Liver (tissue), 8 donors: ENCODE measurements at regions not wholly inside any gene's neighbourhood (a gene's known extent, or its start where the extent isn't known, plus 50 kb on each side); places are given as distances from the start of the nearest gene placed in this dataset.

ENCODE experiments used
- DNase-seq: peaks from one replicate; pipeline ENCODE4 v3.0.0-alpha.2; 2017; ENCODE audit warnings: low spot score
- H3K27ac ChIP-seq, 2 donors: one replicate each; pipeline ENCODE4 v1.7.0; 2013; ENCODE audit warnings: inconsistent platforms in 2 of 2, low read length in 2 of 2, control low read depth in 1 of 2, low read depth in 1 of 2, mild to moderate bottlenecking in 1 of 2
- H3K27me3 ChIP-seq, 4 donors: one replicate each; pipeline versions ENCODE4 v1.6.1 to v1.7.0; 2013; ENCODE audit warnings: low read length in 3 of 4, inconsistent platforms in 1 of 4, mild to moderate bottlenecking in 1 of 4, moderate library complexity in 1 of 4; ENCODE audit not compliant: control insufficient read depth in 4 of 4, insufficient read depth in 4 of 4
- H3K36me3 ChIP-seq, 4 donors: one replicate each; pipeline versions ENCODE4 v1.6.1 to v1.7.0; 2013; ENCODE audit warnings: low read length in 3 of 4, mild to moderate bottlenecking in 3 of 4, low read depth in 1 of 4, moderate library complexity in 1 of 4; ENCODE audit not compliant: control insufficient read depth in 4 of 4, insufficient read depth in 3 of 4
- H3K4me1 ChIP-seq, 4 donors: one replicate each; pipeline versions ENCODE4 v1.6.1 to v1.7.0; 2013; ENCODE audit warnings: low read length in 3 of 4, mild to moderate bottlenecking in 3 of 4, moderate library complexity in 1 of 4; ENCODE audit not compliant: control insufficient read depth in 4 of 4, insufficient read depth in 4 of 4
- H3K4me3 ChIP-seq, 3 donors: one replicate each; pipeline versions ENCODE4 v1.6.1 to v1.7.0; 2013; ENCODE audit warnings: low read length in 3 of 3, control low read depth in 1 of 3, low read depth in 1 of 3, mild to moderate bottlenecking in 1 of 3
- H3K9ac ChIP-seq, 2 donors: one replicate each; pipeline ENCODE4 v1.7.0; 2013; ENCODE audit warnings: low read length in 2 of 2, mild to moderate bottlenecking in 2 of 2, moderate library complexity in 2 of 2, control low read depth in 1 of 2, low read depth in 1 of 2
- H3K9me3 ChIP-seq, 4 donors: one replicate each; pipeline versions ENCODE4 v1.6.1 to v1.7.0; 2013; ENCODE audit warnings: low read length in 3 of 4; ENCODE audit not compliant: control insufficient read depth in 4 of 4
- ATF3 ChIP-seq: IDR thresholded peaks from 2 replicates; pipeline ENCODE4 v1.6.1; 2016; ENCODE audit warnings: antibody characterized with exemption
- CTCF ChIP-seq: fragments of 150-350 bp; IDR thresholded peaks from 2 replicates; pipeline ENCODE4 v1.5.1; 2017; ENCODE audit warnings: improper control_type of control experiment, low read depth, low read length; ENCODE audit not compliant: missing input control
- EGR1 ChIP-seq, 2 donors: IDR thresholded peaks; 2 replicates each; pipeline ENCODE4 v1.6.1; 2016 to 2018; ENCODE audit warnings: antibody characterized with exemption in 2 of 2, low read depth in 2 of 2
- GABPA ChIP-seq, 2 donors: IDR thresholded peaks in 1 of 2; conservative IDR thresholded peaks in 1 of 2; 2 replicates each; pipeline ENCODE4 v1.6.1; 2016; ENCODE audit warnings: antibody characterized with exemption in 2 of 2, mild to moderate bottlenecking in 1 of 2, moderate library complexity in 1 of 2
- HNF4A ChIP-seq, 2 donors: conservative IDR thresholded peaks; 2 replicates each; pipeline ENCODE4 v1.6.1; 2016; ENCODE audit warnings: antibody characterized with exemption in 2 of 2, mild to moderate bottlenecking in 2 of 2
- JUND ChIP-seq, 2 donors: IDR thresholded peaks; 2 replicates each; pipeline ENCODE4 v1.6.1; 2016; ENCODE audit warnings: antibody characterized with exemption in 2 of 2
- MAX ChIP-seq: IDR thresholded peaks from 2 replicates; pipeline ENCODE4 v1.6.1; 2016; ENCODE audit warnings: antibody characterized with exemption
- NR2F2 ChIP-seq: IDR thresholded peaks from 2 replicates; pipeline ENCODE4 v1.6.1; 2016; ENCODE audit warnings: antibody characterized with exemption
- RAD21 ChIP-seq, 2 donors: IDR thresholded peaks; 2 replicates each; pipeline ENCODE4 v1.6.1; 2016; ENCODE audit warnings: antibody characterized with exemption in 2 of 2, mild to moderate bottlenecking in 2 of 2
- REST ChIP-seq: IDR thresholded peaks from 2 replicates; pipeline ENCODE4 v1.6.1; 2016; ENCODE audit warnings: antibody characterized with exemption, mild to moderate bottlenecking
- RXRA ChIP-seq, 2 donors: IDR thresholded peaks; 2 replicates each; pipeline ENCODE4 v1.6.1; 2017 to 2018; ENCODE audit warnings: antibody characterized with exemption in 2 of 2, mild to moderate bottlenecking in 1 of 2
- SP1 ChIP-seq: IDR thresholded peaks from 2 replicates; pipeline ENCODE4 v1.6.1; 2018; ENCODE audit warnings: antibody characterized with exemption, mild to moderate bottlenecking
- TAF1 ChIP-seq: conservative IDR thresholded peaks from 2 replicates; pipeline ENCODE4 v1.6.1; 2016; ENCODE audit warnings: antibody characterized with exemption, mild to moderate bottlenecking
- YY1 ChIP-seq: IDR thresholded peaks from 2 replicates; pipeline ENCODE4 v1.6.1; 2016; ENCODE audit warnings: antibody characterized with exemption, mild to moderate bottlenecking
- ZBTB33 ChIP-seq: IDR thresholded peaks from 2 replicates; pipeline ENCODE4 v1.6.1; 2016; ENCODE audit warnings: antibody characterized with exemption
- WGBS: extraction: QIAGEN DNeasy Blood & Tissue Kit; methylation state at CpG from one replicate; pipeline ENCODE4 v1.1.7; 2013; 5-methylcytosine and 5-hydroxymethylcytosine counted together
- donor health status: healthy.
- donor health status: healthy.
- donor health status: healthy.
- donor health status: healthy.
- donor health status: healthy.

GRCh38 chr10:124206616-124207015 lies 113.2 kb upstream of the CHST15 start:
- Histone ChIP-seq H3K9ac (no peak overlapping the region), H3K4me3 (no peak overlapping the region), H3K36me3 (no peaks in the 10 kb centered on the region), H3K27ac (no peak overlapping the region), H3K27me3 (no peaks in the 10 kb centered on the region), H3K4me1 (no peaks in the 10 kb centered on the region), H3K9me3 (peaks cover 0 to 20% (median 5%) of the 10 kb centered on the region in 4 donors)
- 75% methylated on average over 4 of the region's 4 CpGs for WGBS
- DNase-seq, result no peak
- TF ChIP-seq NR2F2 (no peak), JUND (IDR thresholded peaks at IDR 0.05) (no peak), HNF4A (conservative IDR thresholded peaks at IDR 0.05) (no peak), SP1 (no peak), RXRA (IDR thresholded peaks at IDR 0.05) (no peak), CTCF (no peak), RAD21 (IDR thresholded peaks at IDR 0.05) (no peak), ZBTB33 (no peak), REST (no peak), GABPA (IDR thresholded peaks at IDR 0.05 in 1 of 2, conservative IDR thresholded peaks at IDR 0.05 in 1 of 2) (no peak)

GRCh38 chr10:124205432-124205831 lies 112.0 kb upstream of the CHST15 start:
- Histone ChIP-seq H3K27ac (no peak overlapping the region), H3K4me3 (no peak overlapping the region), H3K36me3 (no peaks in the 10 kb centered on the region), H3K9me3 (peaks cover 0 to 10% (median 2%) of the 10 kb centered on the region in 4 donors), H3K4me1 (no peaks in the 10 kb centered on the region), H3K9ac (no peak overlapping the region), H3K27me3 (no peaks in the 10 kb centered on the region)
- 85% methylated on average over 1 of the region's 1 CpG for WGBS
- no peak for DNase-seq
- TF ChIP-seq YY1, result no peak
- TF ChIP-seq HNF4A (conservative IDR thresholded peaks at IDR 0.05), result no peak
- TF ChIP-seq SP1, result no peak
- TF ChIP-seq CTCF, result no peak
- TF ChIP-seq ATF3, result no peak
- no peak for TF ChIP-seq GABPA (IDR thresholded peaks at IDR 0.05 in 1 of 2, conservative IDR thresholded peaks at IDR 0.05 in 1 of 2)
- no peak for TF ChIP-seq RXRA (IDR thresholded peaks at IDR 0.05)
- no peak for TF ChIP-seq NR2F2
- TF ChIP-seq MAX, result no peak
- no peak for TF ChIP-seq REST
- TF ChIP-seq ZBTB33, result no peak
- no peak for TF ChIP-seq TAF1
- TF ChIP-seq EGR1 (IDR thresholded peaks at IDR 0.05; ENCODE audit: low read depth in 2 of 2), result no peak
